ENCODE measurements at regions not wholly inside any gene's neighbourhood (a gene's known extent, or its start where the extent isn't known, plus 50 kb on each side); places are given as distances from the start of the nearest gene placed in this dataset.

- H3K4me3 ChIP-seq (ENCODE audit: low read depth, low read length) = no peak overlapping the region
- Mint-ChIP-seq H3K9me3 (ENCODE audit: unreplicated experiment) (no peaks in the 10 kb centered on the region), H3K36me3 (ENCODE audit: insufficient read depth, unreplicated experiment) (no peaks in the 10 kb centered on the region), H3K27me3 (ENCODE audit: insufficient read depth, unreplicated experiment) (no peaks in the 10 kb centered on the region), H3K27ac (ENCODE audit: unreplicated experiment) (no peak overlapping the region), H3K4me1 (ENCODE audit: low read depth, unreplicated experiment) (peaks cover 46% of the 10 kb centered on the region), H3K4me3 (ENCODE audit: unreplicated experiment) (no peak overlapping the region)
- intact Hi-C loops (cut with micrococcal nuclease; ENCODE audit: unreplicated experiment) = loop anchor here (10.0 kb wide), 1 partner anchor 578 kb away; no protein-coding TSS in a partner anchor
- peaks cover 46% of the 10 kb centered on the region for H3K4me1 ChIP-seq
- BruUV-seq (replicated peaks) = no TSS peak
- H3K36me3 ChIP-seq (ENCODE audit: control insufficient read depth, insufficient read depth, low read length) = no peaks in the 10 kb centered on the region
- TF ChIP-seq, protein P1, sequence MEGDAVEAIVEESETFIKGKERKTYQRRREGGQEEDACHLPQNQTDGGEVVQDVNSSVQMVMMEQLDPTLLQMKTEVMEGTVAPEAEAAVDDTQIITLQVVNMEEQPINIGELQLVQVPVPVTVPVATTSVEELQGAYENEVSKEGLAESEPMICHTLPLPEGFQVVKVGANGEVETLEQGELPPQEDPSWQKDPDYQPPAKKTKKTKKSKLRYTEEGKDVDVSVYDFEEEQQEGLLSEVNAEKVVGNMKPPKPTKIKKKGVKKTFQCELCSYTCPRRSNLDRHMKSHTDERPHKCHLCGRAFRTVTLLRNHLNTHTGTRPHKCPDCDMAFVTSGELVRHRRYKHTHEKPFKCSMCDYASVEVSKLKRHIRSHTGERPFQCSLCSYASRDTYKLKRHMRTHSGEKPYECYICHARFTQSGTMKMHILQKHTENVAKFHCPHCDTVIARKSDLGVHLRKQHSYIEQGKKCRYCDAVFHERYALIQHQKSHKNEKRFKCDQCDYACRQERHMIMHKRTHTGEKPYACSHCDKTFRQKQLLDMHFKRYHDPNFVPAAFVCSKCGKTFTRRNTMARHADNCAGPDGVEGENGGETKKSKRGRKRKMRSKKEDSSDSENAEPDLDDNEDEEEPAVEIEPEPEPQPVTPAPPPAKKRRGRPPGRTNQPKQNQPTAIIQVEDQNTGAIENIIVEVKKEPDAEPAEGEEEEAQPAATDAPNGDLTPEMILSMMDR (IDR thresholded peaks at IDR 0.05; ENCODE audit: insufficient read depth in 1 of 2, low read depth in 1 of 2, low read length in 1 of 2, severe bottlenecking in 1 of 2, unreplicated experiment in 1 of 2) = no peak
- CTCF ChIA-PET = no interaction called here
- no peak for DNase-seq
- POLR2A ChIA-PET = no interaction called here
- H3K27me3 ChIP-seq (replicated peaks; ENCODE audit: control insufficient read depth, insufficient read depth, low read length) = no peaks in the 10 kb centered on the region
- H3K9me3 ChIP-seq = no peaks in the 10 kb centered on the region
Measured at GRCh38 chr2:205932861-205933260, 153.1 kb downstream of the INO80D start.

- POLR2A ChIA-PET = no interaction called here
- Histone ChIP-seq H3K9me3 (no peaks in the 10 kb centered on the region), H3K36me3 (ENCODE audit: control insufficient read depth, insufficient read depth, low read length) (no peaks in the 10 kb centered on the region), H3K4me3 (ENCODE audit: low read depth, low read length) (no peak overlapping the region), H3K4me1 (peaks cover 40% of the 10 kb centered on the region), H3K27me3 (replicated peaks; ENCODE audit: control insufficient read depth, insufficient read depth, low read length) (no peaks in the 10 kb centered on the region)
- no TSS peak for BruUV-seq (replicated peaks)
- no peak overlapping the region for H3K27ac Mint-ChIP-seq (ENCODE audit: unreplicated experiment)
- no peaks in the 10 kb centered on the region for H3K9me3 Mint-ChIP-seq (ENCODE audit: unreplicated experiment)
- no peak overlapping the region for H3K4me3 Mint-ChIP-seq (ENCODE audit: unreplicated experiment)
- TF ChIP-seq, protein P1 (IDR thresholded peaks at IDR 0.05; ENCODE audit: insufficient read depth in 1 of 2, low read depth in 1 of 2, low read length in 1 of 2, severe bottlenecking in 1 of 2, unreplicated experiment in 1 of 2) = no peak
- no peaks in the 10 kb centered on the region for H3K36me3 Mint-ChIP-seq (ENCODE audit: insufficient read depth, unreplicated experiment)
- DNase-seq = no peak
- intact Hi-C loops (cut with micrococcal nuclease; ENCODE audit: unreplicated experiment) = loop anchor here (10.0 kb wide), 1 partner anchor 577 kb away; no protein-coding TSS in a partner anchor
- peaks cover 35% of the 10 kb centered on the region for H3K4me1 Mint-ChIP-seq (ENCODE audit: low read depth, unreplicated experiment)
- no peaks in the 10 kb centered on the region for H3K27me3 Mint-ChIP-seq (ENCODE audit: insufficient read depth, unreplicated experiment)
- CTCF ChIA-PET = no interaction called here
Measured at GRCh38 chr2:205931388-205931787, 154.6 kb downstream of the INO80D start.

DNA sequence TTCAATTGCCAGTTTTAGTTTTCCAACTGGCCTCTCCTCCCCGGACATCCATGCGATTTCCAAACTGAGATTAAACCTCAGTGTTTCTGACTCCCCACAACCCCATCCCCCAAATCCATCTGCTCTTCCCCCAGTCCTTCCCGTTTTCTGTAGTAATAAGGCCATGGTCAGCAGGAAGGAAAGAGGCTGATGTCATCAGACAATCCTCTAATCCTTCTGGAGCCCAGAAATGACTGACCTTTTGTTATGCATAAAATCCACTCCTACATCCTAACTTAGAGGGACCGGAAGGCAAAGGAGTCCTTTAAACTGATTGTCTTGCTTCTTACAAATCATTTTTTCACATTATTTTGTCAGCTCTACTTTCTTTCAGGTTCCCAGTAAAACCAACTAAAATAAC is 155.8 kb downstream of the INO80D start:
- H3K9me3 ChIP-seq = no peaks in the 10 kb centered on the region
- no peak overlapping the region for H3K4me3 ChIP-seq (ENCODE audit: low read depth, low read length)
- DNase-seq = no peak
- BruUV-seq (replicated peaks) = no TSS peak
- no peaks in the 10 kb centered on the region for H3K36me3 Mint-ChIP-seq (ENCODE audit: insufficient read depth, unreplicated experiment)
- TF ChIP-seq, protein P1 (IDR thresholded peaks at IDR 0.05; ENCODE audit: insufficient read depth in 1 of 2, low read depth in 1 of 2, low read length in 1 of 2, severe bottlenecking in 1 of 2, unreplicated experiment in 1 of 2) = no peak
- peak overlapping the region; percentile 23 for H3K4me3 Mint-ChIP-seq (ENCODE audit: unreplicated experiment)
- intact Hi-C loops (cut with micrococcal nuclease; ENCODE audit: unreplicated experiment) = loop anchor here (10.0 kb wide), 1 partner anchor 575 kb away; no protein-coding TSS in a partner anchor
- no peaks in the 10 kb centered on the region for H3K27me3 Mint-ChIP-seq (ENCODE audit: insufficient read depth, unreplicated experiment)
- H3K9me3 Mint-ChIP-seq (ENCODE audit: unreplicated experiment) = no peaks in the 10 kb centered on the region
- H3K4me1 Mint-ChIP-seq (ENCODE audit: low read depth, unreplicated experiment) = peaks cover 40% of the 10 kb centered on the region
- ChIA-PET POLR2A (interaction anchor here (0.6 to 0.9 kb wide), 2 partner anchors 45 to 229 kb away, joined by 3 read pairs; partner anchors contain the start of genes EEF1B2 and NDUFS1), CTCF (interaction anchor here (1.0 kb wide), 1 partner anchor 26 kb away, joined by 3 read pairs; no protein-coding TSS in a partner anchor)
- H3K4me1 ChIP-seq = peaks cover 41% of the 10 kb centered on the region
- H3K27me3 ChIP-seq (replicated peaks; ENCODE audit: control insufficient read depth, insufficient read depth, low read length) = no peaks in the 10 kb centered on the region
- H3K36me3 ChIP-seq (ENCODE audit: control insufficient read depth, insufficient read depth, low read length) = no peaks in the 10 kb centered on the region
- H3K27ac Mint-ChIP-seq (ENCODE audit: unreplicated experiment) = peak overlapping the region; percentile 79

Data from Caco-2 (cell line).